ENCODE measurements at regions not wholly inside any gene's neighbourhood (a gene's known extent, or its start where the extent isn't known, plus 50 kb on each side); places are given as distances from the start of the nearest gene placed in this dataset.
"Not testable (repeated sequence)": the region's sequence is repeated elsewhere in the genome, so short reads cannot be mapped to it uniquely, and the experiment has no call there.

- H3K4me1 Mint-ChIP-seq: peaks cover 3% of the 10 kb centered on the region
- H3K27ac Mint-ChIP-seq: no peak overlapping the region
- ATAC-seq (no peak), DNase-seq (no peak)
- no peaks in the 10 kb centered on the region for H3K27me3 Mint-ChIP-seq
- H3K9me3 Mint-ChIP-seq: no peaks in the 10 kb centered on the region
- no peak overlapping the region for H3K4me3 Mint-ChIP-seq
Observed at GRCh38 chr7:25678215-25678614, 449.9 kb upstream of the NPVF start.

- ATAC-seq (no peak), DNase-seq (no peak)
- peaks cover 4% of the 10 kb centered on the region for H3K27me3 Mint-ChIP-seq
- peaks cover 16% of the 10 kb centered on the region for H3K4me1 Mint-ChIP-seq
- peak overlapping the region in 1 of 2 donors; percentile 13 for H3K27ac Mint-ChIP-seq
- no peaks in the 10 kb centered on the region for H3K9me3 Mint-ChIP-seq
- no peak overlapping the region for H3K4me3 Mint-ChIP-seq
Observed at GRCh38 chr7:25680636-25681035, 452.4 kb upstream of the NPVF start.

GRCh38 chr7:25684360-25684759 lies 456.1 kb upstream of the NPVF start:
- Mint-ChIP-seq H3K4me3 (no peak overlapping the region), H3K9me3 (no peaks in the 10 kb centered on the region), H3K4me1 (peaks cover 16% of the 10 kb centered on the region), H3K27ac (no peak overlapping the region), H3K27me3 (peaks cover 15% of the 10 kb centered on the region)
- DNase-seq (no peak), ATAC-seq (no peak)

DNA sequence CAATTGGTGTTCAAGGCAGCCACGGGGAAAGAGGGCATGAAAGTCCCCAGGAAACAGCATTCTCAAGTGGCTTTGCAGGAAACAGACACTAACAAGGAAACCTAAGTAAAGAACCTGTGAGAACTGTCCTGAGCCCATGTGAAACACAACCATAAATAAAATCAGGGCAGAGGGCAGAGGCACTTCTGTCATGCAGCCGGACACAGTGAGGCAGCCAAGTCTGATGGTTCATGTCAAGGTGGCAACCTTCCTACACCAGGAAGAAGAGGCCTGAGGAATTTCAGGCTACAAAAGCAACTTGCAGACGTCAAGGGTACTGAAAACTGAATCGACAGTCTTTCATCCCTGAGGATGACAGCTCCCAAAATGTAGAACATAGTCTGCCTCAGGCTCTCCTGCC lies 458.2 kb upstream of the NPVF start:
- no peak overlapping the region for H3K27ac Mint-ChIP-seq
- DNase-seq (no peak), ATAC-seq (no peak)
- no peaks in the 10 kb centered on the region for H3K9me3 Mint-ChIP-seq
- H3K4me3 Mint-ChIP-seq: no peak overlapping the region
- peaks cover 15% of the 10 kb centered on the region for H3K27me3 Mint-ChIP-seq
- peaks cover 16% of the 10 kb centered on the region for H3K4me1 Mint-ChIP-seq

GRCh38 chr7:25694211-25694610 lies 457.8 kb upstream of the NFE2L3 start:
- no peak for ATAC-seq
- H3K4me1 Mint-ChIP-seq: no peaks in the 10 kb centered on the region
- no peak overlapping the region for H3K4me3 Mint-ChIP-seq
- H3K9me3 Mint-ChIP-seq: no peaks in the 10 kb centered on the region
- no peak for DNase-seq
- peak overlapping the region in 1 of 2 donors; percentile 21 for H3K27ac Mint-ChIP-seq
- H3K27me3 Mint-ChIP-seq: no peaks in the 10 kb centered on the region

GRCh38 chr7:25694699-25695098 lies 457.3 kb upstream of the NFE2L3 start:
- H3K4me1 Mint-ChIP-seq: no peaks in the 10 kb centered on the region
- H3K4me3 Mint-ChIP-seq: no peak overlapping the region
- no peaks in the 10 kb centered on the region for H3K27me3 Mint-ChIP-seq
- no peak for ATAC-seq
- H3K27ac Mint-ChIP-seq: no peak overlapping the region
- DNase-seq: no peak
- no peaks in the 10 kb centered on the region for H3K9me3 Mint-ChIP-seq

- Mint-ChIP-seq H3K27me3 (no peaks in the 10 kb centered on the region), H3K9me3 (peaks cover 0 to 3% of the 10 kb centered on the region in 2 donors)
- DNase-seq: no peak
Observed at GRCh38 chr7:25696571-25696970, 455.4 kb upstream of the NFE2L3 start.

GRCh38 chr7:25698451-25699113 lies 453.4 kb upstream of the NFE2L3 start:
- Mint-ChIP-seq H3K27me3 (no peaks in the 10 kb centered on the region), H3K27ac (no peak overlapping the region), H3K9me3 (peaks cover 0 to 3% of the 10 kb centered on the region in 2 donors), H3K4me3 (no peak overlapping the region), H3K4me1 (no peaks in the 10 kb centered on the region)
- no peak for ATAC-seq
- DNase-seq: no peak

More at GRCh38 chr7:25696571-25696970, 455.4 kb upstream of the NFE2L3 start:
- no peaks in the 10 kb centered on the region for H3K4me1 Mint-ChIP-seq
- no peak for ATAC-seq
- H3K4me3 Mint-ChIP-seq: no peak overlapping the region
- no peak overlapping the region for H3K27ac Mint-ChIP-seq

DNA sequence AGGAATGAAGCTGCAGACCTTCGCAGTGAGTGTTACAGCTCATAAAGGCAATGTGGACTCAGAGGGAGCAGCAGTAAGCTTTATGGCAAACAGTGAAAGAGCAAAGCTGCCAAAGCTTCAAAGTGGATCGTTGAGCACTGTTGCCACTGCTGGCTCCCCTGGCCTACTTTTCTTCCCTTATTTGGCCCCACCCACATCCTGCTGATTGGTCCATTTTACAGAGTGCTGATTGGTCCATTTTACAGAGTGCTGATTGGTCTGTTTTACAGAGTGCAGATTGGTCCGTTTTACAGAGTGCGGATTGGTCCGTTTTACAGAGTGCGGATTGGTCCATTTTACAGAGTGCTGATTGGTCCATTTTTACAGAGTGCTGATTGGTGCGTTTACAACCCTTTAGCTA lies 451.9 kb upstream of the NFE2L3 start:
- not testable (repeated sequence) for ATAC-seq, H3K27me3 Mint-ChIP-seq, H3K4me3 Mint-ChIP-seq, DNase-seq, H3K4me1 Mint-ChIP-seq, H3K27ac Mint-ChIP-seq
- H3K9me3 Mint-ChIP-seq: peaks cover 9 to 14% of the 10 kb centered on the region in 2 donors

GRCh38 chr7:25704413-25704812 lies 447.6 kb upstream of the NFE2L3 start:
- Mint-ChIP-seq H3K4me1 (no peaks in the 10 kb centered on the region), H3K27ac (no peak overlapping the region), H3K9me3 (peaks cover 9 to 14% of the 10 kb centered on the region in 2 donors), H3K27me3 (no peaks in the 10 kb centered on the region), H3K4me3 (no peak overlapping the region)
- ATAC-seq (no peak), DNase-seq (no peak)

DNA sequence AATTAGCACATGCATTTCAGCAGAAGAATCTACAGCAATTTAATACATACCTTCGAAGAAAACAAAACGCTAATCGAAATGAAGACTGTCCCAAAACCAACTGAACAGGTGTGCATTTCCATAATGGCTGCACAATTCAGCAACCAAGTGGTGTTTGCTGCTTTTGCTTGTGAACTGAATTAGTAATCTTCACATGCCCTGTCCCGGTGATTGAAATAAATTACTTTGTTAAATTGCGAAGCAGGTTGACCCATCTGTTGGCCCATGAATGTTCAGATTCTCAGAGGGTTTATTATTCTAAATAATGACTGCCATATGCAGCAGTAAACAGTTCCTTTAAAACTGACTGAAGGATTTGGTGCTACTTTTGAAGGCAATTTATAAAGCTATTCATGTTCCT lies 445.2 kb upstream of the NFE2L3 start:
- no peak for ATAC-seq
- Mint-ChIP-seq H3K9me3 (peaks cover 5 to 14% of the 10 kb centered on the region in 2 donors), H3K4me1 (no peaks in the 10 kb centered on the region), H3K4me3 (no peak overlapping the region), H3K27me3 (no peaks in the 10 kb centered on the region), H3K27ac (no peak overlapping the region)
- DNase-seq: no peak

DNA sequence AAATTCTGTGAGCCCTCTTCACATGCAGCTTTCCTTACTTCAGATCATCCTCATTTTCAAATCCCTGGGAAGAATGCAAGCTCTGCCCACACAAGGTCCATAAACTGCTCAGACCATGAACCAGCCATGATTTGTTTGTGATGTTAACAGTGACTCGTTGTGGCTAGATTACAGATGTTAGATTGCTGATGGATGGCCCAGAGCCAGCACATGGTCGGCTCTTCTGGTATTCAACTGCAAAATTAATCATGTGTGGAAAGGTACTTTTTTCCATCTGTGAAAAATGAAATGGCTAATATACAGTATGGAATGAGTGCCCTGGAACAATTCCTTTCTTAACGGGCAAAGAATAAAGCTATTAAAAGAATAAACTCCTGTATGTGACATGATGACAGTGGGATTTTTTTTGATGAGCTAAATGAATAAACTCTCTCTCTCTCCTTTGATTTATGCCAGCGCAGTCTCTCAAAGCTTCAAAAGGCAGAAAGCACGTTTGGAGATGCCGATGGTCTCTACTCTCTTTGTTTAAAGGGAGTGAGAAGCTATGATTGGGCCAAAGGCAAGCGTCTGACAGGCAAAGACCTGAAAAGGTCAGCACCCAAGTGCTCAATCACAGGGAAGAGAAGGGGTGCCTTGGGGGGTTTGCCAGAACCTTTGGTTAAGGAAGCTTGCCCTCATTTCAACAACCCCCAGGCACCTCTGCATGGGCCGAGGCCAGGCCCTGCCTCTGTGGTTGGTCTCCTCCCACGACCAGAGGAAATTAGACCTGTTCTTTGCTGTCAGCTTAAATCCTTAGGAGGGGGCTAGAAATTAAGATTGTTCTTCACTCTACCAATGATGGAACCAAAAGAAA lies 444.0 kb upstream of the NFE2L3 start:
- no peak for DNase-seq
- peaks cover 5 to 14% of the 10 kb centered on the region in 2 donors for H3K9me3 Mint-ChIP-seq

GRCh38 chr7:25710959-25711358 lies 441.0 kb upstream of the NFE2L3 start:
- Mint-ChIP-seq H3K9me3 (no peaks in the 10 kb centered on the region), H3K4me1 (no peaks in the 10 kb centered on the region), H3K27ac (no peak overlapping the region), H3K27me3 (no peaks in the 10 kb centered on the region), H3K4me3 (no peak overlapping the region)
- DNase-seq (no peak), ATAC-seq (no peak)

More for the DNA sequence above, 444.0 kb upstream of the NFE2L3 start:
- no peaks in the 10 kb centered on the region for H3K27me3 Mint-ChIP-seq
- no peak for ATAC-seq
- H3K27ac Mint-ChIP-seq: peak overlapping the region in 1 of 2 donors; percentile 42
- no peak overlapping the region for H3K4me3 Mint-ChIP-seq
- no peaks in the 10 kb centered on the region for H3K4me1 Mint-ChIP-seq

- Mint-ChIP-seq H3K4me3 (no peak overlapping the region), H3K9me3 (no peaks in the 10 kb centered on the region), H3K4me1 (no peaks in the 10 kb centered on the region), H3K27me3 (no peaks in the 10 kb centered on the region), H3K27ac (no peak overlapping the region)
- no peak for ATAC-seq
- DNase-seq: no peak
Observed at GRCh38 chr7:25711940-25712339, 440.1 kb upstream of the NFE2L3 start.

- DNase-seq (no peak), ATAC-seq (no peak)
- no peak overlapping the region for H3K4me3 Mint-ChIP-seq
- H3K27ac Mint-ChIP-seq: no peak overlapping the region
- no peaks in the 10 kb centered on the region for H3K4me1 Mint-ChIP-seq
- H3K27me3 Mint-ChIP-seq: no peaks in the 10 kb centered on the region
- no peaks in the 10 kb centered on the region for H3K9me3 Mint-ChIP-seq
Observed at GRCh38 chr7:25712500-25712899, 439.5 kb upstream of the NFE2L3 start.

- no peak for DNase-seq
- Mint-ChIP-seq H3K4me3 (no peak overlapping the region), H3K27me3 (no peaks in the 10 kb centered on the region), H3K27ac (no peak overlapping the region), H3K4me1 (no peaks in the 10 kb centered on the region), H3K9me3 (no peaks in the 10 kb centered on the region)
- no peak for ATAC-seq
Observed at GRCh38 chr7:25714013-25714412, 438.0 kb upstream of the NFE2L3 start.
